Caco-2 (cell line): ENCODE measurements at regions not wholly inside any gene's neighbourhood (a gene's known extent, or its start where the extent isn't known, plus 50 kb on each side); places are given as distances from the start of the nearest gene placed in this dataset.

Source experiments
- BruUV-seq: library from RNA; stranded (reverse); fragments of 400-500 nt; replicated peaks from 2 replicates; lab custom pipeline; 2021; lab: Mats Ljungman, UMichigan
- CTCF ChIA-PET: fragments of 300-600 bp; sonication (Branson Sonifier 250); formaldehyde crosslinking; loops from one replicate; lab custom pipeline; 2022; ENCODE audit warnings: antibody characterized with exemption; lab: Charles Lee
- POLR2A ChIA-PET: fragments of 300-600 bp; sonication (Branson Sonifier 250); formaldehyde crosslinking; loops from one replicate; lab custom pipeline; 2022; ENCODE audit warnings: antibody characterized with exemption; lab: Charles Lee
- DNase-seq, 2 experiments: peaks; one replicate each; pipeline versions ENCODE4 v3.0.0 to v3.0.0-alpha.2; 2020 to 2022
- H3K27me3 ChIP-seq: replicated peaks from 2 replicates; pipeline ENCODE4 v1.6.0; 2011; ENCODE audit warnings: low read length; ENCODE audit not compliant: control insufficient read depth, insufficient read depth
- H3K36me3 ChIP-seq: 2 replicates; pipeline ENCODE4 v1.5.1; 2011; ENCODE audit warnings: low read length; ENCODE audit not compliant: control insufficient read depth, insufficient read depth
- H3K4me1 ChIP-seq: fragments of 250-450 bp; sonication (Bioruptor Pico); 2 replicates; pipeline ENCODE4 v1.5.1; 2020; ENCODE audit warnings: mild to moderate bottlenecking
- H3K4me3 ChIP-seq: 2 replicates; pipeline ENCODE4 v1.5.1; 2011; ENCODE audit warnings: low read depth, mild to moderate bottlenecking, control low read depth, low read length
- H3K9me3 ChIP-seq: fragments of 250-450 bp; sonication (Bioruptor Pico); 2 replicates; pipeline ENCODE4 v1.5.1; 2020; ENCODE audit warnings: mild to moderate bottlenecking, moderate library complexity
- H3K27ac Mint-ChIP-seq: one replicate; pipeline ENCODE4 v1.8.0; 2022; ENCODE audit warnings: mixed read lengths; ENCODE audit not compliant: unreplicated experiment
- H3K27me3 Mint-ChIP-seq: one replicate; pipeline ENCODE4 v1.8.0; 2022; ENCODE audit warnings: mixed read lengths; ENCODE audit not compliant: insufficient read depth, unreplicated experiment
- H3K36me3 Mint-ChIP-seq: one replicate; pipeline ENCODE4 v1.8.0; 2022; ENCODE audit warnings: mild to moderate bottlenecking, mixed read lengths; ENCODE audit not compliant: insufficient read depth, unreplicated experiment
- H3K4me1 Mint-ChIP-seq: one replicate; pipeline ENCODE4 v1.8.0; 2022; ENCODE audit warnings: low read depth, mixed read lengths; ENCODE audit not compliant: unreplicated experiment
- H3K4me3 Mint-ChIP-seq: one replicate; pipeline ENCODE4 v1.8.0; 2022; ENCODE audit warnings: mild to moderate bottlenecking, moderate library complexity, mixed read lengths; ENCODE audit not compliant: unreplicated experiment
- H3K9me3 Mint-ChIP-seq: one replicate; pipeline ENCODE4 v1.8.0; 2022; ENCODE audit warnings: mixed read lengths; ENCODE audit not compliant: unreplicated experiment
- CTCF ChIP-seq, 2 experiments: fragments of 200-600 bp in 1 of 2; IDR thresholded peaks; 1 replicate in 1 of 2; 2 replicates in 1 of 2; pipeline versions ENCODE4 v1.5.1 to v1.8.0; 2011 to 2022; ENCODE audit warnings: antibody characterized with exemption in 1 of 2, control low read depth in 1 of 2, inconsistent platforms in 1 of 2, low read depth in 1 of 2, low read length in 1 of 2, mild to moderate bottlenecking in 1 of 2, moderate library complexity in 1 of 2; ENCODE audit not compliant: insufficient read depth in 1 of 2, severe bottlenecking in 1 of 2, unreplicated experiment in 1 of 2
- intact Hi-C: fragments of 100-400 bp; cut with micrococcal nuclease; formaldehyde crosslinking; loops from one replicate; pipeline ENCODE4 v1.10.0; 2022; ENCODE audit not compliant: unreplicated experiment

DNA sequence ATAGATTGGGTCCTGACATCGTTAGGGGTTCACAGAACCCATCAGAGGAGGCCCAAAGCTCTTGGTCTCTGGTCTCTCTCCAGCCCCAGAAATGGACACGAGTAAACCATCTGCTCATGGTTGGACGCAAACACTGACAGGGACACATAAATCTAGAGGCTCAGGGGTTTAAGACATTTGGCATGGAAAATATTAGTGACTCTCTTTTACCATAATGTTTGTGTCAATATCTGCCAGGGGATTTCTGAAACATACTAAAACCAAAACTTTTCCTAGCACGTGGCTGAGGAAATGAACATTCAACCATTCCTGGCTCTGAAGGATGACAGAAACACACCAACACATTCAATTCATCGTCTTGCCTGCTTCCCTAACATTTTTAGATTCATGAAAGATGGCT lies 226.2 kb downstream of the SP3 start:
- ChIA-PET CTCF (no interaction called here), POLR2A (no interaction called here)
- H3K36me3 ChIP-seq, result no peaks in the 10 kb centered on the region
- Mint-ChIP-seq H3K9me3 (peaks cover 15% of the 10 kb centered on the region), H3K27me3 (peaks cover 10% of the 10 kb centered on the region), H3K4me3 (no peak overlapping the region), H3K4me1 (no peaks in the 10 kb centered on the region), H3K36me3 (no peaks in the 10 kb centered on the region), H3K27ac (no peak overlapping the region)
- no peak for TF ChIP-seq CTCF (IDR thresholded peaks at IDR 0.05; ENCODE audit: insufficient read depth in 1 of 2, low read depth in 1 of 2, low read length in 1 of 2, severe bottlenecking in 1 of 2, unreplicated experiment in 1 of 2)
- H3K4me3 ChIP-seq, result no peak overlapping the region
- no TSS peak for BruUV-seq
- no peak for DNase-seq
- H3K4me1 ChIP-seq, result no peaks in the 10 kb centered on the region
- H3K27me3 ChIP-seq, result no peaks in the 10 kb centered on the region
- intact Hi-C loops, result no loop called here
- no peaks in the 10 kb centered on the region for H3K9me3 ChIP-seq

DNA sequence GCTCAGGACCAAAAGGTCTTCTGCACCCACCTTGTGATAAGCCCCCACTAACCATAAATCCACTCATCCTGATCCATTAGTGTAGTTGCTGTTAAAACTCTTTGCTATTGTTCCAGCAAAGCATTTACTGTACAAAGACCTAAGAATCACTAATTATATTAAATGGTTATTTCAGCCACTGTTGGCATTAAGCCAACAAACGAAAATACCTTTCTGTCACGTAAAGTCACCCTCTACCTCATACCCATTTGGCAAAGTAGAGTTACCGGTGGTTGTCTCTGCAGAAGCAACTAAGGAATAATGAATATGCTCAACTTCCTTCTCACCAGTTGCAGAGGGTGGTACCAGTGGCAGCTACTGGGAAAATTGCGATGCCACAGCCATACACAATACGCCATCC lies 224.5 kb downstream of the SP3 start:
- no peak overlapping the region for H3K27ac Mint-ChIP-seq
- POLR2A ChIA-PET, result no interaction called here
- no peaks in the 10 kb centered on the region for H3K4me1 Mint-ChIP-seq
- Histone ChIP-seq H3K36me3 (no peaks in the 10 kb centered on the region), H3K27me3 (no peaks in the 10 kb centered on the region), H3K9me3 (no peaks in the 10 kb centered on the region), H3K4me3 (no peak overlapping the region), H3K4me1 (no peaks in the 10 kb centered on the region)
- no peak for TF ChIP-seq CTCF (IDR thresholded peaks at IDR 0.05; ENCODE audit: insufficient read depth in 1 of 2, low read depth in 1 of 2, low read length in 1 of 2, severe bottlenecking in 1 of 2, unreplicated experiment in 1 of 2)
- CTCF ChIA-PET, result no interaction called here
- peaks cover 15% of the 10 kb centered on the region for H3K9me3 Mint-ChIP-seq
- no peak for DNase-seq
- peaks cover 12% of the 10 kb centered on the region for H3K27me3 Mint-ChIP-seq
- no peaks in the 10 kb centered on the region for H3K36me3 Mint-ChIP-seq
- intact Hi-C loops, result no loop called here
- BruUV-seq, result no TSS peak
- no peak overlapping the region for H3K4me3 Mint-ChIP-seq

GRCh38 chr2:173741759-173742158 lies 223.4 kb downstream of the SP3 start:
- Histone ChIP-seq H3K27me3 (no peaks in the 10 kb centered on the region), H3K9me3 (no peaks in the 10 kb centered on the region), H3K36me3 (no peaks in the 10 kb centered on the region), H3K4me1 (no peaks in the 10 kb centered on the region), H3K4me3 (no peak overlapping the region)
- no peak overlapping the region for H3K4me3 Mint-ChIP-seq
- H3K36me3 Mint-ChIP-seq, result no peaks in the 10 kb centered on the region
- peaks cover 15% of the 10 kb centered on the region for H3K9me3 Mint-ChIP-seq
- POLR2A ChIA-PET, result no interaction called here
- DNase-seq, result no peak
- BruUV-seq, result no TSS peak
- H3K27ac Mint-ChIP-seq, result no peak overlapping the region
- CTCF ChIA-PET, result interaction anchor here (0.7 kb wide), 1 partner anchor 81 kb away, joined by 3 read pairs; no protein-coding TSS in a partner anchor
- TF ChIP-seq CTCF (IDR thresholded peaks at IDR 0.05; ENCODE audit: insufficient read depth in 1 of 2, low read depth in 1 of 2, low read length in 1 of 2, severe bottlenecking in 1 of 2, unreplicated experiment in 1 of 2), result no peak
- H3K4me1 Mint-ChIP-seq, result no peaks in the 10 kb centered on the region
- intact Hi-C loops, result no loop called here
- peaks cover 12% of the 10 kb centered on the region for H3K27me3 Mint-ChIP-seq
